HG03064 (cell line): ENCODE measurements at regions not wholly inside any gene's neighbourhood (a gene's known extent, or its start where the extent isn't known, plus 50 kb on each side); places are given as distances from the start of the nearest gene placed in this dataset.
"Not testable (repeated sequence)": the region's sequence is repeated elsewhere in the genome, so short reads cannot be mapped to it uniquely, and the experiment has no call there.

Experiments used
- ATAC-seq: cut with Tn5 transposase; IDR thresholded peaks from one replicate; pipeline ENCODE4 v1.9.1; 2021; ENCODE audit warnings: low read depth; ENCODE audit not compliant: unreplicated experiment

- no peak for ATAC-seq
These were observed 303.5 kb upstream of the ZNF804A start for GRCh38 chr2:184294831-184295230.

GRCh38 chr2:184297085-184297484 lies 301.2 kb upstream of the ZNF804A start:
- no peak for ATAC-seq

- no peak for ATAC-seq
These were observed 295.8 kb upstream of the ZNF804A start for GRCh38 chr2:184302506-184302905.

- no peak for ATAC-seq
These were observed 294.3 kb upstream of the ZNF804A start for GRCh38 chr2:184304006-184304405.

GRCh38 chr2:184305105-184305504 lies 293.2 kb upstream of the ZNF804A start:
- ATAC-seq, result no peak

- ATAC-seq, result no peak
These were observed 289.6 kb upstream of the ZNF804A start for GRCh38 chr2:184308706-184309105.

GRCh38 chr2:184312970-184313369 lies 285.4 kb upstream of the ZNF804A start:
- no peak for ATAC-seq

- no peak for ATAC-seq
These were observed 283.5 kb upstream of the ZNF804A start for GRCh38 chr2:184314829-184315228.

- no peak for ATAC-seq
These were observed 281.4 kb upstream of the ZNF804A start for GRCh38 chr2:184316921-184317320.

- ATAC-seq, result no peak
These were observed 275.7 kb upstream of the ZNF804A start for GRCh38 chr2:184322615-184323014.

GRCh38 chr2:184326066-184326465 lies 272.3 kb upstream of the ZNF804A start:
- ATAC-seq, result no peak

GRCh38 chr2:184327805-184328204 lies 270.5 kb upstream of the ZNF804A start:
- ATAC-seq, result not testable (repeated sequence)

GRCh38 chr2:184330561-184330960 lies 267.8 kb upstream of the ZNF804A start:
- not testable (repeated sequence) for ATAC-seq

- no peak for ATAC-seq
These were observed 261.6 kb upstream of the ZNF804A start for GRCh38 chr2:184336688-184337087.

GRCh38 chr2:184338771-184339170 lies 259.6 kb upstream of the ZNF804A start:
- no peak for ATAC-seq

GRCh38 chr2:184339966-184340365 lies 258.4 kb upstream of the ZNF804A start:
- no peak for ATAC-seq

- no peak for ATAC-seq
These were observed 251.9 kb upstream of the ZNF804A start for GRCh38 chr2:184346338-184346862.

- no peak for ATAC-seq
These were observed 247.2 kb upstream of the ZNF804A start for GRCh38 chr2:184351126-184351525.

GRCh38 chr2:184357033-184357432 lies 241.3 kb upstream of the ZNF804A start:
- no peak for ATAC-seq

GRCh38 chr2:184359379-184359778 lies 238.9 kb upstream of the ZNF804A start:
- ATAC-seq, result no peak

GRCh38 chr2:184363213-184363612 lies 235.1 kb upstream of the ZNF804A start:
- no peak for ATAC-seq

GRCh38 chr2:184367211-184367610 lies 231.1 kb upstream of the ZNF804A start:
- ATAC-seq, result no peak

- ATAC-seq, result no peak
These were observed 229.0 kb upstream of the ZNF804A start for GRCh38 chr2:184369307-184369706.
